Right lobe of liver (tissue), 6 donors: ENCODE measurements at regions not wholly inside any gene's neighbourhood (a gene's known extent, or its start where the extent isn't known, plus 50 kb on each side); places are given as distances from the start of the nearest gene placed in this dataset.

Experiments used
- ATAC-seq, 4 donors: fragments of 200-7000 bp; cut with Tn5 transposase; one replicate each; pipeline ENCODE4 v1.9.1; 2020; ENCODE audit warnings: mild to moderate bottlenecking in 4 of 4, moderate library complexity in 4 of 4
- DNase-seq, 3 donors: peaks; one replicate each; pipeline ENCODE4 v3.0.0-alpha.2; 2020
- H3K27ac ChIP-seq, 3 donors: fragments of 200-600 bp; one replicate each; pipeline ENCODE4 v1.8.0; 2022
- H3K27me3 ChIP-seq, 2 donors: fragments of 200-600 bp; one replicate each; pipeline ENCODE4 v1.8.0; 2022
- H3K36me3 ChIP-seq, 4 donors: fragments of 200-600 bp; sonication (generic) in 1 of 4; one replicate each; pipeline versions ENCODE4 v1.5.1 to v1.8.0; 2017 to 2022; ENCODE audit warnings: control low read depth in 1 of 4
- H3K4me1 ChIP-seq, 4 donors: fragments of 200-600 bp; sonication (generic) in 1 of 4; one replicate each; pipeline versions ENCODE4 v1.5.1 to v1.8.0; 2017 to 2022; ENCODE audit warnings: control low read depth in 1 of 4
- H3K4me3 ChIP-seq, 3 donors: fragments of 200-600 bp; one replicate each; pipeline ENCODE4 v1.8.0; 2022
- H3K9me3 ChIP-seq, 4 donors: fragments of 200-600 bp; sonication (generic) in 1 of 4; one replicate each; pipeline versions ENCODE4 v1.5.1 to v1.8.0; 2017 to 2022; ENCODE audit warnings: control low read depth in 1 of 4
- CTCF ChIP-seq, 4 donors: fragments of 200-600 bp in 3 of 4; fragments of 450-650 bp in 1 of 4; IDR thresholded peaks; one replicate each; pipeline versions ENCODE4 v1.5.1 to v1.8.0; 2016 to 2022; ENCODE audit warnings: antibody characterized with exemption in 4 of 4, mild to moderate bottlenecking in 2 of 4
- POLR2A ChIP-seq: fragments of 450-650 bp; IDR thresholded peaks from one replicate; pipeline ENCODE4 v1.6.1; 2017; ENCODE audit warnings: antibody characterized with exemption, mild to moderate bottlenecking
- WGBS: methylation state at CpG from one replicate; pipeline ENCODE4 v1.1.6; 2018; ENCODE audit warnings: low coverage, low lambda C conversion rate; ENCODE audit not compliant: insufficient coverage; ENCODE audit errors: missing lambda C conversion rate; 5-methylcytosine and 5-hydroxymethylcytosine counted together
- intact Hi-C, 2 donors: fragments of 100-400 bp; cut with DNase I; formaldehyde crosslinking; loops; one replicate each; pipeline versions ENCODE4 v1.11.2 to v1.14.1; 2022
- donor health status: DM: no; HTN: yes; CAD: no.
- donor health status: DM: no; HTN: no; CAD: no.
- donor health status: DM: no; HTN: no; CAD: no.
- donor health status: DM: no; HTN: yes; CAD: no.
- donor health status: DM: no; HTN: yes; CAD: no.

- intact Hi-C loops, result no loop called here
- no peak overlapping the region for H3K4me3 ChIP-seq
- TF ChIP-seq CTCF (IDR thresholded peaks at IDR 0.05) (no peak), POLR2A (no peak)
- no peaks in the 10 kb centered on the region for H3K9me3 ChIP-seq
- no peaks in the 10 kb centered on the region for H3K4me1 ChIP-seq
- DNase-seq (no peak), ATAC-seq (no peak)
- WGBS, result 57% methylated on average over 1 of the region's 1 CpG
- no peaks in the 10 kb centered on the region for H3K36me3 ChIP-seq
- no peaks in the 10 kb centered on the region for H3K27me3 ChIP-seq
- H3K27ac ChIP-seq, result no peak overlapping the region
Observed at GRCh38 chr4:149296503-149296902, 519.1 kb downstream of the IQCM start.

- no peak for ATAC-seq
- H3K27ac ChIP-seq, result no peak overlapping the region
- no peaks in the 10 kb centered on the region for H3K4me1 ChIP-seq
- H3K9me3 ChIP-seq, result no peaks in the 10 kb centered on the region
- TF ChIP-seq POLR2A (no peak), CTCF (IDR thresholded peaks at IDR 0.05) (no peak)
- no peak for DNase-seq
- WGBS, result 67% methylated on average over 1 of the region's 1 CpG
- no peaks in the 10 kb centered on the region for H3K36me3 ChIP-seq
- intact Hi-C loops, result no loop called here
- H3K4me3 ChIP-seq, result no peak overlapping the region
- H3K27me3 ChIP-seq, result no peaks in the 10 kb centered on the region
Observed at GRCh38 chr4:149296084-149296483, 519.6 kb downstream of the IQCM start.

GRCh38 chr4:149294601-149295000 is 521.0 kb downstream of the IQCM start:
- TF ChIP-seq POLR2A (no peak), CTCF (IDR thresholded peaks at IDR 0.05) (no peak)
- Histone ChIP-seq H3K4me1 (no peaks in the 10 kb centered on the region), H3K27me3 (no peaks in the 10 kb centered on the region), H3K27ac (no peak overlapping the region), H3K4me3 (no peak overlapping the region), H3K36me3 (no peaks in the 10 kb centered on the region), H3K9me3 (no peaks in the 10 kb centered on the region)
- 38% methylated on average over 1 of the region's 1 CpG for WGBS
- intact Hi-C loops, result no loop called here
- ATAC-seq (no peak), DNase-seq (no peak)

- H3K4me1 ChIP-seq, result no peaks in the 10 kb centered on the region
- intact Hi-C loops, result no loop called here
- ATAC-seq, result no peak
Observed at GRCh38 chr4:149293046-149293649, 522.5 kb downstream of the IQCM start.

More at GRCh38 chr4:149293046-149293649, 522.5 kb downstream of the IQCM start:
- H3K36me3 ChIP-seq, result no peaks in the 10 kb centered on the region
- no peaks in the 10 kb centered on the region for H3K9me3 ChIP-seq
- 50% methylated on average over 1 of the region's 1 CpG for WGBS
- no peak overlapping the region for H3K4me3 ChIP-seq
- no peak for TF ChIP-seq POLR2A
- no peak for TF ChIP-seq CTCF (IDR thresholded peaks at IDR 0.05)
- no peak for DNase-seq
- no peaks in the 10 kb centered on the region for H3K27me3 ChIP-seq
- no peak overlapping the region for H3K27ac ChIP-seq
